ENCODE measurements at regions not wholly inside any gene's neighbourhood (a gene's known extent, or its start where the extent isn't known, plus 50 kb on each side); places are given as distances from the start of the nearest gene placed in this dataset.
"Not testable (repeated sequence)": the region's sequence is repeated elsewhere in the genome, so short reads cannot be mapped to it uniquely, and the experiment has no call there.

GRCh38 chr6:170222498-170223471, 68.1 kb downstream of the DLL1 start:
- WGBS, 2 donors = 25 to 29% methylated on average over 29 to 32 of the region's 32 CpGs
- no peak overlapping the region for H3K27ac ChIP-seq (ENCODE audit: low read depth in 1 of 2, low read length in 1 of 2)
- no peak for ATAC-seq (ENCODE audit: insufficient read depth, low FRiP score)

GRCh38 chr6:170221753-170222400, 69.0 kb downstream of the DLL1 start:
- H3K27ac ChIP-seq (ENCODE audit: low read depth in 1 of 2, low read length in 1 of 2) = no peak overlapping the region
- DNase-seq (peak in 1 of 3 donors; percentile 9), ATAC-seq (ENCODE audit: insufficient read depth, low FRiP score) (no peak)
- TF ChIP-seq CTCF (IDR thresholded peaks at IDR 0.05; ENCODE audit: control extremely low read depth, extremely low read depth) = no peak
- 86 to 89% methylated on average over 29 of the region's 29 CpGs for WGBS, 2 donors
- H3K9me3 ChIP-seq (ENCODE audit: control insufficient read depth in 4 of 4, insufficient read depth in 3 of 4, low read length in 3 of 4) = peaks cover 0 to 1% (median 0%) of the 10 kb centered on the region in 4 donors
- H3K36me3 ChIP-seq (ENCODE audit: control insufficient read depth in 4 of 4, insufficient read depth in 4 of 4, low read length in 4 of 4) = no peaks in the 10 kb centered on the region
- H3K9ac ChIP-seq (ENCODE audit: insufficient read depth in 1 of 2, low read length in 2 of 2) = no peak overlapping the region
- no peak overlapping the region for H3K4me3 ChIP-seq
- H3K27me3 ChIP-seq (ENCODE audit: control insufficient read depth in 3 of 3, insufficient read depth in 3 of 3, low read length in 2 of 3) = peaks cover 0 to 14% (median 0%) of the 10 kb centered on the region in 3 donors
- H3K4me1 ChIP-seq (ENCODE audit: control insufficient read depth in 5 of 5, insufficient read depth in 5 of 5, low read length in 5 of 5) = peaks cover 0 to 36% (median 6%) of the 10 kb centered on the region in 5 donors

More at GRCh38 chr6:170222498-170223471, 68.1 kb downstream of the DLL1 start:
- Histone ChIP-seq H3K27me3 (ENCODE audit: control insufficient read depth in 3 of 3, insufficient read depth in 3 of 3, low read length in 2 of 3) (peaks cover 0 to 14% (median 0%) of the 10 kb centered on the region in 3 donors), H3K9ac (ENCODE audit: insufficient read depth in 1 of 2, low read length in 2 of 2) (no peak overlapping the region), H3K4me1 (ENCODE audit: control insufficient read depth in 5 of 5, insufficient read depth in 5 of 5, low read length in 5 of 5) (peaks cover 0 to 36% (median 6%) of the 10 kb centered on the region in 5 donors), H3K36me3 (ENCODE audit: control insufficient read depth in 4 of 4, insufficient read depth in 4 of 4, low read length in 4 of 4) (no peaks in the 10 kb centered on the region), H3K9me3 (ENCODE audit: control insufficient read depth in 4 of 4, insufficient read depth in 3 of 4, low read length in 3 of 4) (peaks cover 0 to 1% (median 0%) of the 10 kb centered on the region in 4 donors), H3K4me3 (no peak overlapping the region)
- DNase-seq = peak; percentile 46 to 60 (median 57)
- no peak for TF ChIP-seq CTCF (IDR thresholded peaks at IDR 0.05; ENCODE audit: control extremely low read depth, extremely low read depth)

- Histone ChIP-seq H3K9me3 (ENCODE audit: control insufficient read depth in 4 of 4, insufficient read depth in 3 of 4, low read length in 3 of 4) (peaks cover 0 to 1% (median 0%) of the 10 kb centered on the region in 4 donors), H3K36me3 (ENCODE audit: control insufficient read depth in 4 of 4, insufficient read depth in 4 of 4, low read length in 4 of 4) (no peaks in the 10 kb centered on the region), H3K4me3 (no peak overlapping the region), H3K9ac (ENCODE audit: insufficient read depth in 1 of 2, low read length in 2 of 2) (no peak overlapping the region), H3K27me3 (ENCODE audit: control insufficient read depth in 3 of 3, insufficient read depth in 3 of 3, low read length in 2 of 3) (peaks cover 0 to 14% (median 0%) of the 10 kb centered on the region in 3 donors), H3K4me1 (ENCODE audit: control insufficient read depth in 5 of 5, insufficient read depth in 5 of 5, low read length in 5 of 5) (peaks cover 0 to 32% (median 6%) of the 10 kb centered on the region in 5 donors), H3K27ac (ENCODE audit: low read depth in 1 of 2, low read length in 1 of 2) (no peak overlapping the region)
- DNase-seq (peak in 1 of 3 donors; percentile 8), ATAC-seq (ENCODE audit: insufficient read depth, low FRiP score) (no peak)
- TF ChIP-seq CTCF (IDR thresholded peaks at IDR 0.05; ENCODE audit: control extremely low read depth, extremely low read depth) = no peak
- WGBS, 2 donors = 73 to 80% methylated on average over 25 to 28 of the region's 29 CpGs
These were observed 69.7 kb downstream of the DLL1 start for GRCh38 chr6:170221052-170221752.

GRCh38 chr6:170213637-170214018, 77.2 kb downstream of the DLL1 start:
- H3K9ac ChIP-seq (ENCODE audit: insufficient read depth in 1 of 2, low read length in 2 of 2); ATAC-seq (ENCODE audit: insufficient read depth, low FRiP score); H3K4me1 ChIP-seq (ENCODE audit: control insufficient read depth in 5 of 5, insufficient read depth in 5 of 5, low read length in 5 of 5); H3K4me3 ChIP-seq; H3K27ac ChIP-seq (ENCODE audit: low read depth in 1 of 2, low read length in 1 of 2); H3K9me3 ChIP-seq (ENCODE audit: control insufficient read depth in 4 of 4, insufficient read depth in 3 of 4, low read length in 3 of 4); H3K36me3 ChIP-seq (ENCODE audit: control insufficient read depth in 4 of 4, insufficient read depth in 4 of 4, low read length in 4 of 4); DNase-seq: not testable (repeated sequence)
- peaks cover 0 to 18% (median 0%) of the 10 kb centered on the region in 3 donors for H3K27me3 ChIP-seq (ENCODE audit: control insufficient read depth in 3 of 3, insufficient read depth in 3 of 3, low read length in 2 of 3)
- 96 to 97% methylated on average over 15 to 16 of the region's 19 CpGs for WGBS, 2 donors

Measured in lung (tissue), 11 donors.